Lung (tissue), 11 donors: ENCODE measurements at regions not wholly inside any gene's neighbourhood (a gene's known extent, or its start where the extent isn't known, plus 50 kb on each side); places are given as distances from the start of the nearest gene placed in this dataset.
A peak's percentile ranks its signal among the peaks of the same experiment; 100 is the strongest.

Source experiments
- ATAC-seq: fragments of 200-7000 bp; cut with Tn5 transposase; one replicate; pipeline ENCODE4 v1.9.1; 2020; ENCODE audit warnings: moderate number of reproducible peaks; ENCODE audit not compliant: insufficient read depth, low FRiP score
- DNase-seq, 3 donors: peaks; one replicate each; pipeline ENCODE4 v3.0.0-alpha.2; 2013 to 2017
- H3K27ac ChIP-seq, 2 donors: one replicate each; pipeline ENCODE4 v1.5.1; 2013; ENCODE audit warnings: mild to moderate bottlenecking in 2 of 2, moderate library complexity in 2 of 2, control low read depth in 1 of 2, inconsistent platforms in 1 of 2, low read depth in 1 of 2, low read length in 1 of 2
- H3K27me3 ChIP-seq, 3 donors: one replicate each; pipeline ENCODE4 v1.5.1; 2013; ENCODE audit warnings: low read length in 2 of 3; ENCODE audit not compliant: control insufficient read depth in 3 of 3, insufficient read depth in 3 of 3
- H3K36me3 ChIP-seq, 4 donors: one replicate each; pipeline ENCODE4 v1.5.1; 2013; ENCODE audit warnings: low read length in 4 of 4, mild to moderate bottlenecking in 1 of 4, moderate library complexity in 1 of 4; ENCODE audit not compliant: control insufficient read depth in 4 of 4, insufficient read depth in 4 of 4
- H3K4me1 ChIP-seq, 5 donors: one replicate each; pipeline ENCODE4 v1.5.1; 2013; ENCODE audit warnings: low read length in 5 of 5, mild to moderate bottlenecking in 2 of 5, moderate library complexity in 1 of 5; ENCODE audit not compliant: control insufficient read depth in 5 of 5, insufficient read depth in 5 of 5
- H3K4me3 ChIP-seq: one replicate; pipeline ENCODE4 v1.5.1; 2013; ENCODE audit warnings: mild to moderate bottlenecking, control low read depth, moderate library complexity
- H3K9ac ChIP-seq, 2 donors: one replicate each; pipeline ENCODE4 v1.5.1; 2013; ENCODE audit warnings: low read length in 2 of 2, control low read depth in 1 of 2; ENCODE audit not compliant: insufficient read depth in 1 of 2
- H3K9me3 ChIP-seq, 4 donors: one replicate each; pipeline ENCODE4 v1.5.1; 2013; ENCODE audit warnings: low read length in 3 of 4, mild to moderate bottlenecking in 1 of 4, moderate library complexity in 1 of 4; ENCODE audit not compliant: control insufficient read depth in 4 of 4, insufficient read depth in 3 of 4
- WGBS, 2 donors: extraction: QIAGEN DNeasy Blood & Tissue Kit; methylation state at CpG; one replicate each; pipeline ENCODE4 v1.1.7; 2013; 5-methylcytosine and 5-hydroxymethylcytosine counted together
- TF ChIP-seq, protein P1 (sequence below): IDR thresholded peaks from 2 replicates; pipeline ENCODE4 v1.5.1; 2012; ENCODE audit warnings: mild to moderate bottlenecking; ENCODE audit errors: control extremely low read depth, extremely low read depth
- donor health status: control.
- donor health status: control.
- donor health status: Bipolar disorder and iron deficiency.
- donor health status: healthy.
- donor health status: DM: yes; HTN: yes; CAD: no.

DNA sequence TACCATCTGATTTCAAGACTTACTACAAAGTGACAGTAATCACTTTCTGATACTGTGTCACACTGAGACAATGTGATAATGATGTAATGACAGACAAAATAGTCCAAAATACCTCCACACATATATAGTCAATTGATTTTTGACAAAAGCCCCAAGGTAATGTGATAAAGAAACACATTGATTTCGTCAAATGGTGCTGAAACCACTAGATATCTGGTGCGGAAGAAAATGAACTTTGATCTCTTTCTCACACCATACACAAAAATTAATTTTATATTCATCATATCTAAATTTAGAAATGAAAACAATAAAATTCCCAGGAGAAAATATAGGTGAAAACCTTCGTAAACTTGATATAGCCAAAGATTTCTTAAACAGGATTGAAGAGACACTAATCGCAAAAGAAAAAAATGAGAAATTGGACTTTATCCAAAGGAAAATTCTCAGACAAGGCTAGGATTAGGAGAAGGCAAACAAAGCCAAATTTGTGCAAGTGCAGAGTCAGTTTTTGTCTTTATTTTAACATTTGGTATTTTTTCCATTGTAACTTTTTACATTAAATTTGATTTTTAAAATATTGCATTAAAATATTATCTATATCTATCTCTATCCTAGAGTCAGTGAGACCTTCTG, 739.9 kb downstream of the DIAPH3 start:
- DNase-seq: peak in 2 of 3 donors; percentile 49 to 66
- no peaks in the 10 kb centered on the region for H3K9me3 ChIP-seq
- no peak for ATAC-seq
- TF ChIP-seq, protein P1, sequence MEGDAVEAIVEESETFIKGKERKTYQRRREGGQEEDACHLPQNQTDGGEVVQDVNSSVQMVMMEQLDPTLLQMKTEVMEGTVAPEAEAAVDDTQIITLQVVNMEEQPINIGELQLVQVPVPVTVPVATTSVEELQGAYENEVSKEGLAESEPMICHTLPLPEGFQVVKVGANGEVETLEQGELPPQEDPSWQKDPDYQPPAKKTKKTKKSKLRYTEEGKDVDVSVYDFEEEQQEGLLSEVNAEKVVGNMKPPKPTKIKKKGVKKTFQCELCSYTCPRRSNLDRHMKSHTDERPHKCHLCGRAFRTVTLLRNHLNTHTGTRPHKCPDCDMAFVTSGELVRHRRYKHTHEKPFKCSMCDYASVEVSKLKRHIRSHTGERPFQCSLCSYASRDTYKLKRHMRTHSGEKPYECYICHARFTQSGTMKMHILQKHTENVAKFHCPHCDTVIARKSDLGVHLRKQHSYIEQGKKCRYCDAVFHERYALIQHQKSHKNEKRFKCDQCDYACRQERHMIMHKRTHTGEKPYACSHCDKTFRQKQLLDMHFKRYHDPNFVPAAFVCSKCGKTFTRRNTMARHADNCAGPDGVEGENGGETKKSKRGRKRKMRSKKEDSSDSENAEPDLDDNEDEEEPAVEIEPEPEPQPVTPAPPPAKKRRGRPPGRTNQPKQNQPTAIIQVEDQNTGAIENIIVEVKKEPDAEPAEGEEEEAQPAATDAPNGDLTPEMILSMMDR: no peak
- 78 to 85% methylated on average over 4 of the region's 4 CpGs for WGBS, 2 donors
- H3K9ac ChIP-seq: no peak overlapping the region
- no peaks in the 10 kb centered on the region for H3K36me3 ChIP-seq
- H3K27me3 ChIP-seq: no peaks in the 10 kb centered on the region
- no peak overlapping the region for H3K4me3 ChIP-seq
- no peak overlapping the region for H3K27ac ChIP-seq
- H3K4me1 ChIP-seq: peaks cover 0 to 13% (median 2%) of the 10 kb centered on the region in 5 donors

DNA sequence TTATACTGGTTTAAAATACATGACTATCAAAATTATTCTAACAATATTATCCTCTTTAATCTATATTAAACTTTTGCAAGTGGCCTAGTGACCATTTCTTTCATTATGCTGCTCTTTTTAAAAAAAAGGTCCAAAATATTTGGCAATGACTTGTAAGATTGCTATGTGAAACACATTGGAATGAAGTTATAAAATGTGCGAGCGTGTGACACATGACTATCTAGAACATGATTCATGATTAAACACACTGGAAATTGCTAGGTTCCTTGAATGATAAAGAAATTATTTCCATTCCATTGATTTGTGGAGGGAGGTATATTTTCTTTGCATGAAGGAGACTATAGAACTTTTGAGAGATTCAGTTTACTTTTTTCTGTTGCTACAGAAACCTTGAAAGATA, 739.1 kb downstream of the DIAPH3 start:
- WGBS, 2 donors: 79 to 91% methylated on average over 2 of the region's 2 CpGs
- DNase-seq (no peak), ATAC-seq (no peak)
- peaks cover 0 to 13% (median 2%) of the 10 kb centered on the region in 5 donors for H3K4me1 ChIP-seq
- TF ChIP-seq, protein P1: no peak
- H3K27ac ChIP-seq: no peak overlapping the region
- H3K9me3 ChIP-seq: no peaks in the 10 kb centered on the region
- H3K36me3 ChIP-seq: no peaks in the 10 kb centered on the region
- H3K4me3 ChIP-seq: no peak overlapping the region
- no peak overlapping the region for H3K9ac ChIP-seq
- H3K27me3 ChIP-seq: no peaks in the 10 kb centered on the region

DNA sequence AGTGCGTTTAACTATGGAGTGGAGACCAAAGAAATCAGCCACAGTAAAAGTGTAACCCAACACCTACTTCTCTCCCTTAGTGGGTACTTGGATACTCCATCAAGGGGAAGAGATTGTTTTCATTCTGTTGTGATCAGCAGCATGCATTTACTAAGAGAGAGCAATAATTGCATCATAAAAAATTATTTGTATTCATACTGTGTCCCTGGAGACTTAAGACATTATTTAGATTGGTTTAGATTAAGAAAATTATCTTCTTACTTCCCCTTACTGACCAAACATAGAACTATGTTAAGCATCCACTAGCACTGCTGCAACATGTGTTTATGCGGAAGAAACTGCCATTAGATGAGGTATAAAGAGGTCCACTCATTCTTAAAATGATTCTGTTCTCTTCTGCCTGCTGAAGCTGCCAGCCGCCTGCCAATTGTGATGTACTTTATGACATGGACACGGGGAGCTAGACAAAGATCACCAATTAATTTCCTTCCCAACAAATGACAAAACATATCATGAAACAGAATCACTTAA, 738.5 kb downstream of the DIAPH3 start:
- Histone ChIP-seq H3K9ac (no peak overlapping the region), H3K36me3 (no peaks in the 10 kb centered on the region), H3K4me3 (no peak overlapping the region), H3K4me1 (peaks cover 0 to 13% (median 2%) of the 10 kb centered on the region in 5 donors), H3K27me3 (no peaks in the 10 kb centered on the region), H3K9me3 (no peaks in the 10 kb centered on the region), H3K27ac (no peak overlapping the region)
- TF ChIP-seq, protein P1: no peak
- ATAC-seq: no peak
- DNase-seq: no peak
- WGBS, 2 donors: 51 to 73% methylated on average over 4 of the region's 4 CpGs

DNA sequence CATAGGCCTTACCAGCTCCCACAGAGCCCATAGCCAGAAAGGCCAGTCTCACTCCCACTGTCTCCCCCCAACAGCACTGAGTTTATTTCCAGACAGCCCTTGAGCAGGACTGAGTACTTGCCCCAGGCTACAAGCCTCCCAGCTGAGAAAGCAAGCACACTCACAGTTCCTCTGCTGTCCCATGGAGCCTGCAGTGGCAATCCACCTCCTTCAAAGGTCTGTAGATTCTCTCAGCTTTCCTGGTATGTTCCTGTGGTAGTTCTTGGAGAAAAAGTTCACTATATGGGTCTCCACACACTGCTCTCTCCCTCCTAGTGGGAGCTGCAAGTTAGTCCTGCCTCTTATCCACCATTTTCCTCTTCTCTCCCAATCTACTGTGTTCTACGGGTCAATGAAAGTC, 728.7 kb downstream of the DIAPH3 start:
- ATAC-seq (no peak), DNase-seq (no peak)
- H3K4me1 ChIP-seq: no peaks in the 10 kb centered on the region
- WGBS, 2 donors: 98 to 100% methylated on average over 1 of the region's 1 CpG
- H3K27ac ChIP-seq: no peak overlapping the region
- peaks cover 0 to 7% (median 5%) of the 10 kb centered on the region in 4 donors for H3K9me3 ChIP-seq
- TF ChIP-seq, protein P1: no peak
- H3K36me3 ChIP-seq: no peaks in the 10 kb centered on the region
- H3K27me3 ChIP-seq: no peaks in the 10 kb centered on the region
- H3K9ac ChIP-seq: no peak overlapping the region
- H3K4me3 ChIP-seq: no peak overlapping the region
